ENCODE measurements at regions not wholly inside any gene's neighbourhood (a gene's known extent, or its start where the extent isn't known, plus 50 kb on each side); places are given as distances from the start of the nearest gene placed in this dataset.

DNA sequence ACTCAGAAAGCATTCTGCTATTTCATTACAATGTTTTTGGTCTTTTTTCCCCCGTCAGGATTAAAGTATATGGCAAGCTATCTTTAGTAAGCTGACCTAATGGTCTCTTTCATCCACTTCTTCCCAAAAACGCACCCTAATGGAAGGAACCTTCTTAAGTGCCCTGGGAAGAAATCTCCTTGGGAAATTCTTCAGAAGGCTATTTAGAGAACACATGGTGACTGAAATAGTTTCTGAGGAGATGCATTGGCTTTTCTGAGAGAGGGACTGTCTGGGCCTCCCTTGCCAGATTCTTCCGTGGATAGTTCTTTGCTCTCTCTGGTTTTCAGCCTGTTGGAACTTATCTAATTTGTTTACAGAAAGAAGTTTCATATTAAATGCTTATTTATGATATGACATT lies 524.1 kb upstream of the MEF2C start:
- Histone ChIP-seq H4K91ac (ENCODE audit: low read depth, low read length, poor library complexity) (no peak overlapping the region), H3K4ac (ENCODE audit: low read length) (no peak overlapping the region), H2BK120ac (ENCODE audit: low read depth, low read length) (no peak overlapping the region), H3K27me3 (ENCODE audit: control insufficient read depth in 3 of 3, insufficient read depth in 3 of 3, low read depth in 1 of 3, low read length in 3 of 3) (no peaks in the 10 kb centered on the region), H3K79me1 (ENCODE audit: low read depth, low read length) (no peaks in the 10 kb centered on the region), H3K9ac (ENCODE audit: low read depth, low read length, poor library complexity) (no peak overlapping the region), H3K23ac (ENCODE audit: low read depth, low read length, poor library complexity) (no peak overlapping the region), H3K9me3 (replicated peaks in 1 of 2; ENCODE audit: control insufficient read depth in 2 of 2, insufficient read depth in 1 of 2, low read depth in 1 of 2, low read length in 2 of 2) (no peaks in the 10 kb centered on the region), H2BK12ac (ENCODE audit: low read length) (no peak overlapping the region), H3K14ac (ENCODE audit: low read length) (no peak overlapping the region), H2BK15ac (ENCODE audit: low read length) (no peak overlapping the region), H2AK5ac (ENCODE audit: low read depth, low read length) (no peak overlapping the region), H2AFZ (ENCODE audit: low read length) (peak overlapping the region; percentile 33), H3K36me3 (replicated peaks in 1 of 2; ENCODE audit: control insufficient read depth in 2 of 2, insufficient read depth in 2 of 2, low read length in 2 of 2) (no peaks in the 10 kb centered on the region), H2BK5ac (ENCODE audit: low read length) (no peak overlapping the region), H3K18ac (ENCODE audit: low read length) (no peak overlapping the region), H3K27ac (replicated peaks; ENCODE audit: low read length) (no peak overlapping the region), H4K8ac (ENCODE audit: low read depth, low read length) (no peak overlapping the region), H3K4me1 (ENCODE audit: control insufficient read depth in 2 of 2, insufficient read depth in 1 of 2, low read depth in 1 of 2, low read length in 2 of 2) (no peaks in the 10 kb centered on the region), H3K4me2 (ENCODE audit: insufficient read depth, low read length, poor library complexity, severe bottlenecking) (no peak overlapping the region), H3K4me3 (ENCODE audit: low read length in 2 of 2) (no peak overlapping the region)
- no CpG with 5 or more reads among the region's 3 CpGs for WGBS, 2 donors (ENCODE audit: extremely low coverage in 2 of 2, insufficient read length in 2 of 2, insufficient replicate concordance in 1 of 2)
- no peak for DNase-seq (ENCODE audit: low spot score)

DNA sequence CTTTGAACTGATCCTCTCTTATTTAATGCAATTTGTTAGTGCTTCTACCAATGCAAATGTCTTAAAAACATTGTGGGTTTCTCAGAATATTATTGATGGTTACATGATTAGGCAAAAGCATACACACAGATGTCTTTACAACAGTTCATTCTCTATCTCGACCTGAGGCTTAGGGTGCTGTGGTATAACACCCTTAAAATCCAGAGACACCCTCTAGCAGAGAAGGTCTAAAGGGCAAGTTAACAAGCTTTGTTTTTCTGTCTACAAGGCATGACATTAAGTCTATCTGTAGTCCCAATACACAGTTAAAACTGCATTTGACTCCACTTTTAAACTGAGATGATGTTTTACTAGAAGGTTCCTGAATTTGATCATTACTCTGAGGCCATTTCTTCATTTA lies 518.7 kb upstream of the MEF2C start:
- no peaks in the 10 kb centered on the region for H3K27me3 ChIP-seq (ENCODE audit: control insufficient read depth in 3 of 3, insufficient read depth in 3 of 3, low read depth in 1 of 3, low read length in 3 of 3)
- no peak overlapping the region for H3K27ac ChIP-seq (replicated peaks; ENCODE audit: low read length)
- H3K23ac ChIP-seq (ENCODE audit: low read depth, low read length, poor library complexity) = no peak overlapping the region
- no peak overlapping the region for H3K9ac ChIP-seq (ENCODE audit: low read depth, low read length, poor library complexity)
- H3K4me1 ChIP-seq (ENCODE audit: control insufficient read depth in 2 of 2, insufficient read depth in 1 of 2, low read depth in 1 of 2, low read length in 2 of 2) = no peaks in the 10 kb centered on the region
- H2BK12ac ChIP-seq (ENCODE audit: low read length) = no peak overlapping the region
- H2AFZ ChIP-seq (ENCODE audit: low read length) = no peak overlapping the region
- H3K14ac ChIP-seq (ENCODE audit: low read length) = no peak overlapping the region
- H2AK5ac ChIP-seq (ENCODE audit: low read depth, low read length) = no peak overlapping the region
- no peaks in the 10 kb centered on the region for H3K9me3 ChIP-seq (replicated peaks in 1 of 2; ENCODE audit: control insufficient read depth in 2 of 2, insufficient read depth in 1 of 2, low read depth in 1 of 2, low read length in 2 of 2)
- H4K8ac ChIP-seq (ENCODE audit: low read depth, low read length) = no peak overlapping the region
- no peaks in the 10 kb centered on the region for H3K79me1 ChIP-seq (ENCODE audit: low read depth, low read length)
- DNase-seq (ENCODE audit: low spot score) = no peak
- H2BK5ac ChIP-seq (ENCODE audit: low read length) = no peak overlapping the region
- H3K4ac ChIP-seq (ENCODE audit: low read length) = no peak overlapping the region
- no peak overlapping the region for H4K91ac ChIP-seq (ENCODE audit: low read depth, low read length, poor library complexity)
- H3K18ac ChIP-seq (ENCODE audit: low read length) = no peak overlapping the region
- no peaks in the 10 kb centered on the region for H3K36me3 ChIP-seq (replicated peaks in 1 of 2; ENCODE audit: control insufficient read depth in 2 of 2, insufficient read depth in 2 of 2, low read length in 2 of 2)
- no peak overlapping the region for H2BK120ac ChIP-seq (ENCODE audit: low read depth, low read length)
- no CpG with 5 or more reads among the region's 1 CpG for WGBS, 2 donors (ENCODE audit: extremely low coverage in 2 of 2, insufficient read length in 2 of 2, insufficient replicate concordance in 1 of 2)
- H2BK15ac ChIP-seq (ENCODE audit: low read length) = no peak overlapping the region
- no peak overlapping the region for H3K4me2 ChIP-seq (ENCODE audit: insufficient read depth, low read length, poor library complexity, severe bottlenecking)
- no peak overlapping the region for H3K4me3 ChIP-seq (ENCODE audit: low read length in 2 of 2)

DNA sequence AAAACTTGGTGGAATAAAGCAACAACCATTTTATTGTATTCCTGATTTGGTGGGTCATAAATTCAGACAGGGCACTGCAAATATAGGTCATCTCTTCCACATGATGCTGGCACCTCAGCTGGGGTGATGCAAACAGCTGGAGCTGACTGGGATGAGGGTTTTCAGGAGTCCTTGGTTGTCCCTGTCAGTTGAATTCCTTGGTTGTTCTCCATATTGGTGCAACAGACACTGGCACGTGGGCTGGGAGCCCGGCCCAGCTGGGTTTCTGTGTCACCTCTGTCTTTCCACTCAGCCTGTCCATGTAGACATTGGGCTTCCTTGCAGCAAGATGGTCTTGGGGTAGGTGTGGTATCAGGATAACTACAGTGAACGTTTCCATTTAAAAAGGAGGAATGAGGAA lies 518.0 kb upstream of the MEF2C start:
- no peak overlapping the region for H3K14ac ChIP-seq (ENCODE audit: low read length)
- no peak overlapping the region for H3K9ac ChIP-seq (ENCODE audit: low read depth, low read length, poor library complexity)
- no peak overlapping the region for H2AK5ac ChIP-seq (ENCODE audit: low read depth, low read length)
- no peak overlapping the region for H4K91ac ChIP-seq (ENCODE audit: low read depth, low read length, poor library complexity)
- H3K4me1 ChIP-seq (ENCODE audit: control insufficient read depth in 2 of 2, insufficient read depth in 1 of 2, low read depth in 1 of 2, low read length in 2 of 2) = no peaks in the 10 kb centered on the region
- H3K9me3 ChIP-seq (replicated peaks in 1 of 2; ENCODE audit: control insufficient read depth in 2 of 2, insufficient read depth in 1 of 2, low read depth in 1 of 2, low read length in 2 of 2) = no peaks in the 10 kb centered on the region
- no peaks in the 10 kb centered on the region for H3K79me1 ChIP-seq (ENCODE audit: low read depth, low read length)
- no peak overlapping the region for H3K18ac ChIP-seq (ENCODE audit: low read length)
- H2BK5ac ChIP-seq (ENCODE audit: low read length) = no peak overlapping the region
- no peak overlapping the region for H2BK12ac ChIP-seq (ENCODE audit: low read length)
- DNase-seq (ENCODE audit: low spot score) = no peak
- no peak overlapping the region for H2BK120ac ChIP-seq (ENCODE audit: low read depth, low read length)
- no peak overlapping the region for H3K27ac ChIP-seq (replicated peaks; ENCODE audit: low read length)
- H3K27me3 ChIP-seq (ENCODE audit: control insufficient read depth in 3 of 3, insufficient read depth in 3 of 3, low read depth in 1 of 3, low read length in 3 of 3) = no peaks in the 10 kb centered on the region
- no peak overlapping the region for H2BK15ac ChIP-seq (ENCODE audit: low read length)
- H3K23ac ChIP-seq (ENCODE audit: low read depth, low read length, poor library complexity) = no peak overlapping the region
- H4K8ac ChIP-seq (ENCODE audit: low read depth, low read length) = no peak overlapping the region
- no peak overlapping the region for H3K4me2 ChIP-seq (ENCODE audit: insufficient read depth, low read length, poor library complexity, severe bottlenecking)
- H3K4ac ChIP-seq (ENCODE audit: low read length) = no peak overlapping the region
- H2AFZ ChIP-seq (ENCODE audit: low read length) = no peak overlapping the region
- H3K4me3 ChIP-seq (ENCODE audit: low read length in 2 of 2) = no peak overlapping the region
- no CpG with 5 or more reads among the region's 3 CpGs for WGBS, 2 donors (ENCODE audit: extremely low coverage in 2 of 2, insufficient read length in 2 of 2, insufficient replicate concordance in 1 of 2)
- H3K36me3 ChIP-seq (replicated peaks in 1 of 2; ENCODE audit: control insufficient read depth in 2 of 2, insufficient read depth in 2 of 2, low read length in 2 of 2) = no peaks in the 10 kb centered on the region

DNA sequence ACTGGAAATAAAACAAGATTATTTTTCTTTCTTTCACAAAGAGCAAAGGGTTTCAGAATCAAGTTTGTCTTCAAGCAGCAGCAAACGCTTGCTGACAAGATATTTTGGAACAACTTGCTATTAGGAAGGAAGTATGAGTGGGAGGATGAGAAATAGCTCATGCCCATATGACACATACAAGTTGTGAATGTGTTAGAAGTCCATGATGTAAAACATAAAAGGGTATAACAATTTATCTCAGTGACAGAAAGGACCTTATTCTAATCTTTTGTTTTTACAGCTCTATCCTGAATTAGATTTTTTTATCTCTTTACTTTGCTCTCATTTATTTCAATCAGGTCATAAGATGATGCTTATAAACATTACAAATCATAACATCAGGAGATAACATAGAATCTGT lies 516.6 kb upstream of the MEF2C start:
- no peak overlapping the region for H2BK15ac ChIP-seq (ENCODE audit: low read length)
- no peak overlapping the region for H2BK12ac ChIP-seq (ENCODE audit: low read length)
- no peak overlapping the region for H2BK5ac ChIP-seq (ENCODE audit: low read length)
- DNase-seq (ENCODE audit: low spot score) = no peak
- no peaks in the 10 kb centered on the region for H3K79me1 ChIP-seq (ENCODE audit: low read depth, low read length)
- no peaks in the 10 kb centered on the region for H3K36me3 ChIP-seq (replicated peaks in 1 of 2; ENCODE audit: control insufficient read depth in 2 of 2, insufficient read depth in 2 of 2, low read length in 2 of 2)
- no peak overlapping the region for H2AK5ac ChIP-seq (ENCODE audit: low read depth, low read length)
- H3K4me1 ChIP-seq (ENCODE audit: control insufficient read depth in 2 of 2, insufficient read depth in 1 of 2, low read depth in 1 of 2, low read length in 2 of 2) = no peaks in the 10 kb centered on the region
- WGBS, 2 donors (ENCODE audit: extremely low coverage in 2 of 2, insufficient read length in 2 of 2, insufficient replicate concordance in 1 of 2) = no CpG with 5 or more reads among the region's 1 CpG
- no peak overlapping the region for H3K23ac ChIP-seq (ENCODE audit: low read depth, low read length, poor library complexity)
- H4K91ac ChIP-seq (ENCODE audit: low read depth, low read length, poor library complexity) = no peak overlapping the region
- H3K18ac ChIP-seq (ENCODE audit: low read length) = no peak overlapping the region
- H3K9me3 ChIP-seq (replicated peaks in 1 of 2; ENCODE audit: control insufficient read depth in 2 of 2, insufficient read depth in 1 of 2, low read depth in 1 of 2, low read length in 2 of 2) = no peaks in the 10 kb centered on the region
- H4K8ac ChIP-seq (ENCODE audit: low read depth, low read length) = no peak overlapping the region
- H3K27me3 ChIP-seq (ENCODE audit: control insufficient read depth in 3 of 3, insufficient read depth in 3 of 3, low read depth in 1 of 3, low read length in 3 of 3) = no peaks in the 10 kb centered on the region
- no peak overlapping the region for H3K4ac ChIP-seq (ENCODE audit: low read length)
- no peak overlapping the region for H3K27ac ChIP-seq (replicated peaks; ENCODE audit: low read length)
- no peak overlapping the region for H2BK120ac ChIP-seq (ENCODE audit: low read depth, low read length)
- no peak overlapping the region for H3K4me2 ChIP-seq (ENCODE audit: insufficient read depth, low read length, poor library complexity, severe bottlenecking)
- no peak overlapping the region for H2AFZ ChIP-seq (ENCODE audit: low read length)
- no peak overlapping the region for H3K14ac ChIP-seq (ENCODE audit: low read length)
- H3K9ac ChIP-seq (ENCODE audit: low read depth, low read length, poor library complexity) = no peak overlapping the region
- no peak overlapping the region for H3K4me3 ChIP-seq (ENCODE audit: low read length in 2 of 2)

Measured in neuronal stem cell (in vitro differentiated cells).